Smooth muscle cell (in vitro differentiated cells): ENCODE measurements at regions not wholly inside any gene's neighbourhood (a gene's known extent, or its start where the extent isn't known, plus 50 kb on each side); places are given as distances from the start of the nearest gene placed in this dataset.

Experiments used
- DNase-seq: peaks from one replicate; lab custom pipeline; 2025; ENCODE audit not compliant: unreplicated experiment; lab: John Stamatoyannopoulos, UW
- H2AFZ ChIP-seq: fragments of 200-600 bp; sonication (generic); 2 replicates; pipeline ENCODE4 v1.6.0; 2016; ENCODE audit warnings: antibody characterized with exemption, low read depth, mild to moderate bottlenecking
- H3F3A ChIP-seq: fragments of 200-600 bp; sonication (generic); 2 replicates; pipeline ENCODE4 v1.6.0; 2017; ENCODE audit warnings: antibody characterized with exemption, low read depth
- H3K27ac ChIP-seq: fragments of 200-600 bp; sonication (generic); 2 replicates; pipeline ENCODE4 v1.5.1; 2016; ENCODE audit warnings: low read depth, mild to moderate bottlenecking
- H3K27me3 ChIP-seq: fragments of 200-600 bp; sonication (generic); 2 replicates; pipeline ENCODE4 v1.6.1; 2016; ENCODE audit warnings: low read depth, mild to moderate bottlenecking
- H3K36me3 ChIP-seq: fragments of 200-600 bp; sonication (generic); 2 replicates; pipeline ENCODE4 v1.5.1; 2016; ENCODE audit warnings: low read depth
- H3K4me1 ChIP-seq: fragments of 200-600 bp; sonication (generic); 2 replicates; pipeline ENCODE4 v1.5.1; 2016; ENCODE audit warnings: low read depth
- H3K4me2 ChIP-seq: fragments of 200-600 bp; sonication (generic); 2 replicates; pipeline ENCODE4 v1.6.0; 2016; ENCODE audit warnings: mild to moderate bottlenecking
- H3K4me3 ChIP-seq: fragments of 200-600 bp; sonication (generic); 2 replicates; pipeline ENCODE4 v1.5.1; 2016; ENCODE audit warnings: mild to moderate bottlenecking
- H3K79me2 ChIP-seq: fragments of 200-600 bp; sonication (generic); 2 replicates; pipeline ENCODE4 v1.6.0; 2016; ENCODE audit warnings: low read depth, mild to moderate bottlenecking
- H3K9ac ChIP-seq: fragments of 200-600 bp; sonication (generic); 2 replicates; pipeline ENCODE4 v1.6.0; 2016; ENCODE audit warnings: low read depth
- H3K9me3 ChIP-seq: fragments of 200-600 bp; sonication (generic); replicated peaks from 2 replicates; pipeline ENCODE4 v1.5.1; 2016; ENCODE audit warnings: low read depth
- H4K20me1 ChIP-seq: fragments of 200-600 bp; sonication (generic); 2 replicates; pipeline ENCODE4 v1.6.0; 2016; ENCODE audit warnings: low read depth
- WGBS: methylation state at CpG from one replicate; pipeline ENCODE4 v1.1.7; 2016; ENCODE audit warnings: low lambda C conversion rate; 5-methylcytosine and 5-hydroxymethylcytosine counted together
- TF ChIP-seq, protein P1 (sequence below): fragments of 200-600 bp; sonication (generic); IDR thresholded peaks from 2 replicates; pipeline ENCODE4 v1.5.1; 2017; ENCODE audit warnings: borderline replicate concordance, mild to moderate bottlenecking, antibody characterized with exemption; ENCODE audit not compliant: insufficient read depth, poor library complexity, severe bottlenecking

GRCh38 chr10:125549653-125550052, 133.3 kb downstream of the TEX36 start:
- Histone ChIP-seq H3K27ac (no peak overlapping the region), H3K9me3 (no peaks in the 10 kb centered on the region), H3K27me3 (peaks cover 5% of the 10 kb centered on the region), H3K4me1 (no peaks in the 10 kb centered on the region), H3K4me2 (no peak overlapping the region), H3K9ac (no peak overlapping the region), H2AFZ (no peak overlapping the region), H3F3A (no peaks in the 10 kb centered on the region), H3K79me2 (no peaks in the 10 kb centered on the region), H3K4me3 (no peak overlapping the region), H4K20me1 (no peaks in the 10 kb centered on the region), H3K36me3 (no peaks in the 10 kb centered on the region)
- DNase-seq: no peak
- TF ChIP-seq, protein P1, sequence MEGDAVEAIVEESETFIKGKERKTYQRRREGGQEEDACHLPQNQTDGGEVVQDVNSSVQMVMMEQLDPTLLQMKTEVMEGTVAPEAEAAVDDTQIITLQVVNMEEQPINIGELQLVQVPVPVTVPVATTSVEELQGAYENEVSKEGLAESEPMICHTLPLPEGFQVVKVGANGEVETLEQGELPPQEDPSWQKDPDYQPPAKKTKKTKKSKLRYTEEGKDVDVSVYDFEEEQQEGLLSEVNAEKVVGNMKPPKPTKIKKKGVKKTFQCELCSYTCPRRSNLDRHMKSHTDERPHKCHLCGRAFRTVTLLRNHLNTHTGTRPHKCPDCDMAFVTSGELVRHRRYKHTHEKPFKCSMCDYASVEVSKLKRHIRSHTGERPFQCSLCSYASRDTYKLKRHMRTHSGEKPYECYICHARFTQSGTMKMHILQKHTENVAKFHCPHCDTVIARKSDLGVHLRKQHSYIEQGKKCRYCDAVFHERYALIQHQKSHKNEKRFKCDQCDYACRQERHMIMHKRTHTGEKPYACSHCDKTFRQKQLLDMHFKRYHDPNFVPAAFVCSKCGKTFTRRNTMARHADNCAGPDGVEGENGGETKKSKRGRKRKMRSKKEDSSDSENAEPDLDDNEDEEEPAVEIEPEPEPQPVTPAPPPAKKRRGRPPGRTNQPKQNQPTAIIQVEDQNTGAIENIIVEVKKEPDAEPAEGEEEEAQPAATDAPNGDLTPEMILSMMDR: no peak
- 53% methylated on average over 7 of the region's 7 CpGs for WGBS

- Histone ChIP-seq H3K4me2 (no peak overlapping the region), H3K27ac (no peak overlapping the region), H2AFZ (no peak overlapping the region), H3K4me3 (no peak overlapping the region), H3K27me3 (peaks cover 5% of the 10 kb centered on the region), H3K9me3 (no peaks in the 10 kb centered on the region), H3K36me3 (no peaks in the 10 kb centered on the region), H3K9ac (no peak overlapping the region), H3K79me2 (no peaks in the 10 kb centered on the region), H4K20me1 (no peaks in the 10 kb centered on the region), H3K4me1 (no peaks in the 10 kb centered on the region), H3F3A (no peaks in the 10 kb centered on the region)
- WGBS: 89% methylated on average over 7 of the region's 7 CpGs
- TF ChIP-seq, protein P1: no peak
- DNase-seq: no peak
These were observed 134.1 kb downstream of the TEX36 start for GRCh38 chr10:125548878-125549277.

GRCh38 chr10:125548356-125548755, 134.6 kb downstream of the TEX36 start:
- Histone ChIP-seq H3K4me2 (no peak overlapping the region), H3K36me3 (no peaks in the 10 kb centered on the region), H4K20me1 (no peaks in the 10 kb centered on the region), H3K27ac (no peak overlapping the region), H3K79me2 (no peaks in the 10 kb centered on the region), H2AFZ (no peak overlapping the region), H3K27me3 (peaks cover 5% of the 10 kb centered on the region), H3K9me3 (no peaks in the 10 kb centered on the region), H3F3A (no peaks in the 10 kb centered on the region), H3K9ac (no peak overlapping the region), H3K4me1 (no peaks in the 10 kb centered on the region), H3K4me3 (no peak overlapping the region)
- WGBS: 76% methylated on average over 4 of the region's 4 CpGs
- TF ChIP-seq, protein P1: no peak
- DNase-seq: no peak

- Histone ChIP-seq H3F3A (no peaks in the 10 kb centered on the region), H3K9me3 (no peaks in the 10 kb centered on the region), H3K79me2 (no peaks in the 10 kb centered on the region), H3K27me3 (peaks cover 13% of the 10 kb centered on the region), H2AFZ (no peak overlapping the region), H3K27ac (no peak overlapping the region), H3K4me2 (no peak overlapping the region), H3K4me3 (no peak overlapping the region), H3K36me3 (no peaks in the 10 kb centered on the region), H4K20me1 (no peaks in the 10 kb centered on the region), H3K9ac (no peak overlapping the region), H3K4me1 (no peaks in the 10 kb centered on the region)
- DNase-seq: no peak
- WGBS: 91% methylated on average over 10 of the region's 10 CpGs
- TF ChIP-seq, protein P1: no peak
These were observed 135.8 kb downstream of the TEX36 start for GRCh38 chr10:125547010-125547650.
